ENCODE measurements at regions not wholly inside any gene's neighbourhood (a gene's known extent, or its start where the extent isn't known, plus 50 kb on each side); places are given as distances from the start of the nearest gene placed in this dataset.

DNA sequence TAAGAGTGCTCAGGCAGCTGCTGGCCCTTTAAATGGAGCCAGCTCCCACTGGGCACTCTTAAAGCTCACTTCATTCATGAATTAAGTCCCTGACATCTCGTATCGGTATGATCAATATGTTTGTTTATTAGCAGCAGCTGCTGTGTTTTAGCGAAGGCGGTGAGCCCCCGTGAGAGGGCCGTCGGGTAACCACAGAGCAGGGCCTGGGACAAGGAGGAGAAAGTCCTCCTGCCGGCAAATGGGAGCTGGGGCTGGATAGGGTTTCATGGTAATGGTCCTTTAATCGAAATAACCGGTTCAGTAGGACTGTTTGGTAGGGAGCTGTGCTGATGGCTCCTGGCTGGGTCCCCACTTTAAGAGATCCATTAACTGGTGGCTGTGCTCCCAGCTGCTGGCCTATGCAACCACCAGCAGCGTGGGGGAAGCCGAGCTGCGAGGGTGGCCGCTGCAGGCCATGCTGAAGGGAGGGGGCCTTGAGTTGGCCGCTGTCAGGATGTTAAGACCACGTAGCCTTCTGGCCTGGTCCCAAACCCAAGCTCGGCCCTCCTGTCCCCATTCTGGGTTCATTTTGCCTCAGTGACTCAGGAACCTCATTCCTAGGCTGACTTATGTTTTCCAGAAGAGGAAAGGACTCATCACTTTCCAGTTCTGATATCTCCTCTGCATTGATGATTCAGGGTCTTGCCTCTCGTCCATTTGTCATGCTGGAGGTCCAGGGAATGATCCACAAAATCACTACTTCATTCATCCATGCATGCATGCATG, 67.6 kb upstream of the NTRK3 start:
- no peak for TF ChIP-seq POLR2A (IDR thresholded peaks at IDR 0.05)
- TF ChIP-seq, protein P1, sequence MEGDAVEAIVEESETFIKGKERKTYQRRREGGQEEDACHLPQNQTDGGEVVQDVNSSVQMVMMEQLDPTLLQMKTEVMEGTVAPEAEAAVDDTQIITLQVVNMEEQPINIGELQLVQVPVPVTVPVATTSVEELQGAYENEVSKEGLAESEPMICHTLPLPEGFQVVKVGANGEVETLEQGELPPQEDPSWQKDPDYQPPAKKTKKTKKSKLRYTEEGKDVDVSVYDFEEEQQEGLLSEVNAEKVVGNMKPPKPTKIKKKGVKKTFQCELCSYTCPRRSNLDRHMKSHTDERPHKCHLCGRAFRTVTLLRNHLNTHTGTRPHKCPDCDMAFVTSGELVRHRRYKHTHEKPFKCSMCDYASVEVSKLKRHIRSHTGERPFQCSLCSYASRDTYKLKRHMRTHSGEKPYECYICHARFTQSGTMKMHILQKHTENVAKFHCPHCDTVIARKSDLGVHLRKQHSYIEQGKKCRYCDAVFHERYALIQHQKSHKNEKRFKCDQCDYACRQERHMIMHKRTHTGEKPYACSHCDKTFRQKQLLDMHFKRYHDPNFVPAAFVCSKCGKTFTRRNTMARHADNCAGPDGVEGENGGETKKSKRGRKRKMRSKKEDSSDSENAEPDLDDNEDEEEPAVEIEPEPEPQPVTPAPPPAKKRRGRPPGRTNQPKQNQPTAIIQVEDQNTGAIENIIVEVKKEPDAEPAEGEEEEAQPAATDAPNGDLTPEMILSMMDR (IDR thresholded peaks at IDR 0.05) = no peak

Measured in breast epithelium (tissue), 3 donors.